ENCODE measurements at regions not wholly inside any gene's neighbourhood (a gene's known extent, or its start where the extent isn't known, plus 50 kb on each side); places are given as distances from the start of the nearest gene placed in this dataset.
A peak's percentile ranks its signal among the peaks of the same experiment; 100 is the strongest.
"Not testable (repeated sequence)": the region's sequence is repeated elsewhere in the genome, so short reads cannot be mapped to it uniquely, and the experiment has no call there.

DNA sequence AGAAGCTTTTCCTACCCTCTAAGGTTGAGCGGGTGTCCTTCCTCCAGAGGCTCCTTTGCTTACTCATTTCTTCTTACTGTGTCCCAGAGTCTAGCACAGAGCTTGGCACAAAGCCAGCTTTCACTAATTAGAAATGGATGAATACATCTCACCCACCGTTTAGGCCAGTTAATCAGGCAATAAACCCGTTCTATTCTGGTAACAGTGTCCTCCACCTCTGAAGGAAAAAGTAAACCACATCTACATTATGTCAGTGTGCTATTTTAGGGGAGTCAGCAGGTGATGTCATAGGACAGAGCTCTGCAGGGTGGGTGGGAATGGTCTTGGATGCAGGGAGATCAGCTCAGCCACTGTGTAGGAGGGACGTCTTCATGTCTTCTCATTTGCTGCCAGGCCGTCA, 109.2 kb downstream of the OSTF1 start:
- peak; percentile 32 for DNase-seq

DNA sequence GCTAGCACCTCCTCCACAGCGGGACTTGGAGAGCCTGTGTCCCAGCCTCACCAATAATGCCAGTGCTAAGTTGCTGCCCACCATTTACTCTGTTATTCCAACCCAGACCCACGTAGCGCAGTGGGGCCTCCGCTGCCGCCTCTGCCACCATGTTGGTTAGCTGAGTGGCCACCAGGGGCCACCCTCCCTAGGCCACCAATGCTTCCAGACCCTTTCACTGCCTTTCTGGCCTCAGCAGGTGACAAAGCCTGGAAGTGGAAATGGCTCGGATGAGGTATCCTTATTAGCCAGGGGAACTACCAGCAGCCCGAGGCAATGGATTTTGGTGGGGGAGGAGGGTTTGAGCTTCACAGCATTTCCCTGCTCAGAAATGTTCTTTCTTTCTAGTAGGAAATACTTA, 110.1 kb downstream of the OSTF1 start:
- no peak for DNase-seq

- peak; percentile 13 for DNase-seq
These were observed 112.7 kb downstream of the OSTF1 start for GRCh38 chr9:75200892-75201470.

GRCh38 chr9:75201480-75202209, 113.3 kb downstream of the OSTF1 start:
- DNase-seq = no peak

DNA sequence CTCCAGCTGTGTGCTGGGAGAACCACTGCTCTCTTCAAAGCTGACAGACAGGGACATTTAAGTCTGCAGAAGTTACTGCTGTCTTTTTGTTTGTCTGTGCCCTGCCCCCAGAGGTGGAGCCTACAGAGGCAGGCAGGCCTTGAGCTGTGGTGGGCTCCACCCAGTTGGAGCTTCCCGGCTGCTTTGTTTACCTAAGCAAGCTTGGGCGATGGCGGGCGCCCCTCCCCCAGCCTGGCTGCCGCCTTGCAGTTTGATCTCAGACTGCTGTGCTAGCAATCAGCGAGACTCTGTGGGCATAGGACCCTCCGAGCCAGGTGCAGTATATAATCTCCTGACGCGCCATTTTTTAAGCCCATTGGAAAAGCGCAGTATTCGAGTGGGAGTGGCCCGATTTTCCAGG, 119.7 kb downstream of the OSTF1 start:
- DNase-seq = not testable (repeated sequence)

DNA sequence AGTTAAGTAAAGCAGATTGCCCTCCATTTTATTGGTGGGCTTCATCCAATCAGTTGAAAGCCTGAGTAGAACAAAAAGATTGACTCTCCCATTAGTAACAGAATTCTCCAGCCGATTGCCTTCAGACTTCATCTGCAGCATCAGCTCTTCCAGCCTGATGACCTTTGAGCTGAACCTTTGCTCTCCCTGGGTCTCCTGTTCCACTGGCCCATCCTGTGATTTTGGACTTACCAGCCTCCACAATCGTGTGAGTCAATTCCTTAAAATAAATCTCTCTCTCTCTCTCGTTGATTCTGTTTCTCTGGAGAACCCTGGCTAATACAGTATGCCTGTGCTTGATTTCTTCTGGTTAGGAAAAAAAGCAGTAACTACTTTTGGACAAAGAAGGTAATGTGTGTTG, 121.9 kb downstream of the OSTF1 start:
- no peak for DNase-seq

- no peak for DNase-seq
These were observed 125.5 kb downstream of the OSTF1 start for GRCh38 chr9:75213765-75214164.

DNA sequence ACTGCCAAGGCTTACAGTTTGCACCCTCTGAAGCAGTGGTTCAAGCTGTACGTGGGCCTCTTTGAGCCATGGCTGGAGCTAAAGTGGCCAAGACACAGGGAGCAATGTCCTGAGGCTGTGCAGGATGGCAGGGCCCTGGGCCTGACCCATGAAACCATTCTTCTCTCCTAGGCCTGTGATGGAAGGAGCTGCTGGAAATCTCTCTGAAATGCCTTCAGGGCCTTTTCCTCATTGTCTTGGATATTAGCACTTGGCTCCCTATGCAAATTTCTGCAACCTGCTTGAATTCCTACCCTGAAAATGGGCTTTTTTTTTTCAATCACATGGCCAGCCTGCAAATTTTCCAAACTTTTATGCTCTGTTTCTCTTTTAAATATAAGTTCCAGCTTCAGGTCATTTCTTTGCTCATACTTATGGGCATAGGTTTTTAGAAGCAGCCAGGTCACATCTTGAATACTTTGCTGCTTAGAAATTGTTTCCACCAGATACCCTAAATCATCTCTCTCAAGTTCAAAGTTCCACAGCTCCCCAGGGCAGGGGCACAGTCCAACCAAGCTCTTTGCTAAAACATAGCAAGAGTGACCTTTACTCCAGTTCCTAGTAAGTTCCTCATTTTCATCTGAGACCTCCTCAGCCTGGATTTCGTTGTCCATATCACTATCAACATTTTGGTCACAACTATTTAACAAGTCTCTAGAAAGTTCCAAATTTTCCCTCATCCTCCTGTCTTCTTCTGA, 138.3 kb downstream of the OSTF1 start:
- no peak for DNase-seq

- DNase-seq = no peak
These were observed 140.6 kb downstream of the OSTF1 start for GRCh38 chr9:75228893-75229292.

DNA sequence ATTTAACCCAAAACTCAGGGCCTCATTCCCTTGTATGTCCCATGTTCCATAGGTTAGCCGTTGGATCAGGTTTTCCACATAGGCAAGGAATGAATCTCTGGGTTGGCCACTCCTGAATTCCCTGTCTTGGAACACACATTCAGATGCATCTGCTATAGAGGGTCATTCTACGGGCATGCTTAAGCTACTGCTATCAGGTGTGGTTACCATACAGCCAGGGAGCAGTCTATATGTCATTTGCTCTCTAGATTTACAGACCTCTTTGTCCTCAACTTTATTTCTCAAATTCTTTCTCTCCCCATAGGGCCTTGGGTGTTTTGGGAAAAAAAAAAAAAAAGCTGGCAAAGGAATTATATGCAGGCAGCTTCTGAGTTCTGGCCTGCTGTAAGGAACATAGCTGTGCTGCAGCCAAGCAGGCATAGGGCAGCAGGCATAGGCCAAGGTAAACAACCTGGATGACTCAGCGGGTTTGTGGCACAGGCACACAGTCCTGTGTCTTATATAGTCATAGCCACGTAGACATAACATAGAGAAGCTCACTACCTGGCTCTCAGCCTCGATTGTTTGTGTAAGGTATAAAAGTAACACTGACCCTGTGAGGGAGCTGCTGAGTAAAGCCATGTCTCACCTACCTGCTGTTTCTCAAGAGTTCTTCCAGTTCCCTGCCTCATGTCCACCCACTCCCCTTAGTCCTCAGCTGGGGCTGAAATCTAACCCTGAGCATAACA, 141.5 kb downstream of the OSTF1 start:
- no peak for DNase-seq

- no peak for DNase-seq
These were observed 142.2 kb downstream of the OSTF1 start for GRCh38 chr9:75230469-75230868.

DNA sequence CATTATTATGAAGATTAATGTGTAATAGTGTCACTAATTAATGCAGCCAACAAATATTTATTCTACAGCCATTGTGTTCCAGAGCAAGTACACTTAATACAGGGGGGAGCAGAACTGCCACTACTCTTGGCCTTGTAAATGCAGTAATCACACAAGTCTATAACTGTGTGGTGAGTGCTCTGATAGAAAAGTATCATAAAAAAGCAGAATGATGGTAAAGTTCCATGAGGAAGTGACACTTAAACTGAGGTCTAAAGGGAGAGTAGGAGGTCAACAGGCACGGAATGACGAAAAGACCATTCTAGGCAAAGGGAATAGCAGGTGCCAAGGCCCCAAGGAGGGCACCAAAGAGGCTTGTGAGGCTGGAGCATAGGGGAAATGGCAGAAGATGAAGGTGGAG, 142.9 kb downstream of the OSTF1 start:
- no peak for DNase-seq

GRCh38 chr9:75233011-75233410, 144.7 kb downstream of the OSTF1 start:
- DNase-seq = no peak

DNA sequence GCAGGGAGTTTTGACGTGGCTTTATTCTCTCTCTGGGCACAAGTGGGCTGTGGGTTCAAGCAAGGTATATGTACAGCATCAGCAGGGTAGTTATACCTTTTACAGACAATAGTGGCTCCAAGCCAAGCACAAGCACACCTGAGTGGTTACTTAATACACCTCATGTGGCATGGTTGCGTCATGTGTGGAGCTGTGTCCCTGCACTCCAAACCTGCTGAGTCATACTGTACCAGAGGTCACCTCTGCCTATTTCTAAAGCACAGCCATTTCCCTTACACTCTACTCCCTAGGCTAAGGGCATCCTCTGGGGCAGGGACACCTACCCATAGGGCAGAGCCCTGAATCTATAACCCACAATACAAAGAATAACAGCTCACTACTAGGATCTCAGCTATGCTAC, 147.3 kb downstream of the OSTF1 start:
- DNase-seq = no peak

DNA sequence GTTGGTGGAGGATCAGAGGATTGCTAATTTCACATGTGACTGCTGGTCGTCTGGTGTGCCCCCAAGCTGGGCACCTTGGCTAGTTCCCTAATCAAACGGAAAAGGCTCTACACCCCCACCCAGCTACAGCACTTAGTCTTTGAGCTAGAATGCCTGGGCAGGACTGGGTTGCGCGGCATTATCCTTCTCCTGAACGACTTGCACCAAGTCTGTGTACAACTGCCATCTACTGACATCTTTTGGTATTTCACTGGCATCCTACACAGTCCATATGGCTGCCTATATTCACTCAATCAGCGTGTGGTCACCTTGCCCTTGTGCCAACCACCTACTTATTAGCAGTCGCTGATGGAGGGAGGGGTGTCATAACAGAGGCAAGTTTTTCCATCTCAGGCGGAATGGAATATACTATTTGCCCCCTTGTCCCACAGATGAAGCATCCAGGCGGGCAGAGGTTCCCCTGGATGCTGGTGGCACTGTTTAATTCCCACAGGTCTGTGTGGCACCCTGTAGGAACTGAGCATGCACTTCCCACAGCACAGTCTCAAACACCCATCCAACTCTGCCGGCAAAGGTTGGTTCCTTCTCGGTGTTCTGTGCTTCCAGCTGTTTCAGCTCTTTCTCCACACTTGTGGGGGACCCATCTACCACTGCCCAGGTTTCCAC, 150.1 kb downstream of the OSTF1 start:
- DNase-seq = peak; percentile 46

DNA sequence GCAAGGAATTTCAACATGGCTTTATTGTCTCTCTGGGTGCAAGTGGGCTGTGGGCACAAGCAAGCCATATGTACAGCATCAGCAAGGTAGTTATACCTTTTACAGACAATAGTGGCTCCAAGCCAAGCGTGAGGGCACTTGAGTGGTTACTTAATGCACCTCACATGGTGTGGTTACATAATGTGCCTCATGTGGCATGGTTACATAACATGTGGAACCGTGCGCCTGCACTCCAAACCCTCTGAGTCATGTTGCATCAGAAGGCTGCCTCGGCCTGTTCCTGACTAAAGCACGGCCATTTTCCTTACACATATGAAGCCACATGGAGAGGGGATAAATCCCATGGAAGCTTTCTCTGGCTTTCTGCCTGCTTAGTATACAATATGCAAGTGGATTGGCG, 150.9 kb downstream of the OSTF1 start:
- peak; percentile 36 for DNase-seq

GRCh38 chr9:75242426-75242825, 154.1 kb downstream of the OSTF1 start:
- DNase-seq = no peak

- DNase-seq = no peak
These were observed 158.6 kb downstream of the OSTF1 start for GRCh38 chr9:75246949-75247348.

DNA sequence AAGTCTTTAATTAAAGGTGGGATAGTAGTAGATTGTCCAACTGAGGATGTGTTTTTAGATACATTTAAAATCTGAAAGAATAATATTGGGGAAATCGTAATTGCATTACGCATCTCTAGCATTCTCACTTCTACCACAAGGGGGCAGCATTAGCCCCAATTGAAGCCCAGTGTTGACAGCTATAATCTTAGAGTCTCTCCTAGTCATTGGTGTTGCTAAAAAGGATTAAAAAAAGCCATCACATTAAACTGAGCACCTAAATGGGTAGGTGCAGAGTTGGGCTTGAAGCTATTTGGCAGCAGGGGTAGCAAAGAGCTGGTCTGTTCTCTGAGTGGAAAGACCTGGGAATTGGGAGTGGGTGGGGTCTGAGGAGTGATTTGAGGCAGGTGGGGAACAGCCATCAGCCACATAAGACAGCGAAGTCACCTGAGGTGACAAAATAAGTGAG, 177.2 kb downstream of the OSTF1 start:
- peak; percentile 1 for DNase-seq

DNA sequence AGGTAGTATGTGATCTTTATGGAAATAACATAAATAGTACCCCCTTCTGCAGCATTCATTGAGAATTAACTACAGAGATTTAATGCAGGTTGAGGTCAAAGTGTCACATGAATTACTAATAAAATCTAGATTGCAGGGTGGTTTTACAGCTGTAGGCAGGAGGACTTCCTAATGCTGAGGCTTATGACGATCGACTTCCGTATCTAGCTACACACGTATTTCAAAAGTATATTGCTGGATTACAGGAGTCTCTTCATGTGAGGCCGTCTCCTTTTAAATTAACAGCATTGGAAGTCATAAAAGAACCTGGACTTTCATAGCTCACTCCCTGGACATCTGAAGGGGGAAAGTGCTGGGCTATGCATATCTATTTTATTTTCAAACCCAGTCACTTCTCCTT, 180.9 kb downstream of the OSTF1 start:
- no peak for DNase-seq

DNA sequence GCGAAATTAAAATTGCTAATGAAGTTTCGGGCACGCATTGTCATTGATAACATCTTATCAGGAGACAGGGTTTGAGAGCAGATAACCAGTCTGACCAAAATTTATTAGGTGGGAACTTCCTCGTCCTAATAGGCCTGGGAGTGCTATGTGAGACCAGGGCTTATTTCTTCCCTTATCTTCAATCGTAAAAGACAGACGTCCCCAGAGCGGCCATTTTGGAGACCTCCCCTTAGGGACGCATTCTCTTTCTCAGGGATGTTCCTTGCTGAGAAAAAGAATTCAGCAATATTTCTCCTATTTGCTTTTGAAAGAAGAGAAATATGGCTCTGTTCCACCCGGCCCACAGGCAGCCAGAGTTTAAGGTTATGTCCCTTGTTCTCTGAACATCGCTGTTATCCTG, 184.7 kb downstream of the OSTF1 start:
- not testable (repeated sequence) for DNase-seq

GRCh38 chr9:75274781-75275180, 186.5 kb downstream of the OSTF1 start:
- DNase-seq = no peak

DNA sequence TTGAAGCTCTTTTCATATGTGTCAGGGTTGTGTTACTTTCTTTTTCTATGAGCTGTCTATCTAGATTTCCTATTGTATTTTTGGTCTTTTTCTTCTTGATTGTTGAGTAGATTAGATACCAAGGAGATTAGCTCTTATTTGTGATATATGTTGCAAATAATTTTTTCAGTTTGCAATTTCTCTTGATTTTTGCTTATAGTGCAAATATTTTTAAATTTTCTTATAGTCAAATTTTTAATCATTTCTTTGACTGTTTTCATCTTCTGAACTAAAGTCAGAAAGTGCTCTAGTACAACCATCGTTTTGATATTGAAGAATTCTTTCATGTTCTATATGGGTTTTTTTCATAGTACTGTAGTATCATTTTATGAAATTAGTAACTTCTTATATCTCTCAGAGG, 193.7 kb downstream of the OSTF1 start:
- no peak for DNase-seq

All from NCI-H2171 treated with DMSO at 0.1 percent for 48 hours (cell line).